IMR-90 (cell line): ENCODE measurements at regions not wholly inside any gene's neighbourhood (a gene's known extent, or its start where the extent isn't known, plus 50 kb on each side); places are given as distances from the start of the nearest gene placed in this dataset.

Source experiments
- ATAC-seq: fragments of 200-7000 bp; cut with Tn5 transposase; 2 replicates; pipeline ENCODE4 v1.9.1; 2020; ENCODE audit warnings: low read depth, mild to moderate bottlenecking, moderate library complexity
- BruUV-seq: library from RNA; stranded (reverse); fragments of 400-500 nt; replicated peaks from 2 replicates; lab custom pipeline; 2021; lab: Mats Ljungman, UMichigan
- CTCF ChIA-PET: fragments of 300-600 bp; formaldehyde crosslinking; extraction: SDS; loops from one replicate; lab custom pipeline; 2021; ENCODE audit warnings: antibody characterized with exemption; lab: Yijun Ruan, JAX
- POLR2A ChIA-PET: fragments of 300-600 bp; sonication (Branson Sonifier 250); formaldehyde crosslinking; loops from one replicate; lab custom pipeline; 2022; ENCODE audit warnings: antibody characterized with exemption; ENCODE audit not compliant: unreplicated experiment; lab: Charles Lee
- DNase-seq: peaks from one replicate; pipeline ENCODE4 v3.0.0; 2013
- H2AFZ ChIP-seq: replicated peaks from 2 replicates; pipeline ENCODE3; 2013; ENCODE audit warnings: low read length, mild to moderate bottlenecking; ENCODE audit not compliant: poor library complexity
- H2AK5ac ChIP-seq: 2 replicates; pipeline ENCODE4 v1.6.1; 2013; ENCODE audit warnings: low read depth, low read length, inconsistent platforms
- H2AK9ac ChIP-seq: replicated peaks from 2 replicates; pipeline ENCODE3; 2013; ENCODE audit warnings: mild to moderate bottlenecking, low read depth, low read length, moderate library complexity; ENCODE audit not compliant: poor library complexity
- H2BK120ac ChIP-seq: 2 replicates; pipeline ENCODE4 v1.6.1; 2013; ENCODE audit warnings: low read depth, low read length, inconsistent platforms
- H2BK15ac ChIP-seq: 3 replicates; pipeline ENCODE4 v1.6.1; 2013; ENCODE audit warnings: low read depth, low read length, inconsistent platforms
- H2BK20ac ChIP-seq: 2 replicates; pipeline ENCODE4 v1.6.1; 2013; ENCODE audit warnings: low read depth, mild to moderate bottlenecking, inconsistent platforms, low read length, moderate library complexity
- H2BK5ac ChIP-seq: 2 replicates; pipeline ENCODE4 v1.6.1; 2013; ENCODE audit warnings: mild to moderate bottlenecking, low read depth, low read length, inconsistent platforms; ENCODE audit not compliant: poor library complexity, severe bottlenecking
- H3K14ac ChIP-seq: replicated peaks from 2 replicates; pipeline ENCODE4 v1.6.1; 2013; ENCODE audit warnings: low read depth, low read length, inconsistent platforms
- H3K18ac ChIP-seq: 2 replicates; pipeline ENCODE4 v1.6.1; 2013; ENCODE audit warnings: low read depth, low read length, control low read depth
- H3K23ac ChIP-seq: 2 replicates; pipeline ENCODE4 v1.6.1; 2013; ENCODE audit warnings: low read depth, low read length, inconsistent platforms
- H3K27ac ChIP-seq: 2 replicates; pipeline ENCODE4 v1.5.1; 2013; ENCODE audit warnings: mild to moderate bottlenecking, control low read depth, low read length; ENCODE audit not compliant: insufficient read depth
- H3K27me3 ChIP-seq: 2 replicates; pipeline ENCODE4 v1.6.1; 2013; ENCODE audit warnings: low read length; ENCODE audit not compliant: control insufficient read depth, insufficient read depth
- H3K36me3 ChIP-seq: 2 replicates; pipeline ENCODE4 v1.6.1; 2013; ENCODE audit warnings: low read length, mixed read lengths; ENCODE audit not compliant: control insufficient read depth, insufficient read depth
- H3K4ac ChIP-seq: 2 replicates; pipeline ENCODE4 v1.6.1; 2013; ENCODE audit warnings: low read depth, low read length, inconsistent platforms
- H3K4me1 ChIP-seq: 2 replicates; pipeline ENCODE4 v1.6.1; 2013; ENCODE audit warnings: low read length, mixed read lengths; ENCODE audit not compliant: control insufficient read depth, insufficient read depth
- H3K4me2 ChIP-seq: 2 replicates; pipeline ENCODE4 v1.6.1; 2013; ENCODE audit warnings: low read depth, mild to moderate bottlenecking, control low read depth, low read length, moderate library complexity
- H3K4me3 ChIP-seq: 2 replicates; pipeline ENCODE4 v1.5.1; 2013; ENCODE audit warnings: low read depth, mild to moderate bottlenecking, control low read depth, low read length, moderate library complexity; ENCODE audit not compliant: insufficient read depth
- H3K56ac ChIP-seq: 2 replicates; pipeline ENCODE4 v1.6.1; 2013; ENCODE audit warnings: low read length, inconsistent platforms; ENCODE audit not compliant: insufficient read depth; ENCODE audit errors: extremely low read depth
- H3K79me1 ChIP-seq, 2 experiments: 2 replicates each; pipeline ENCODE4 v1.6.1; 2013; ENCODE audit warnings: low read length in 2 of 2, inconsistent platforms in 1 of 2, low read depth in 1 of 2
- H3K9ac ChIP-seq: 2 replicates; pipeline ENCODE4 v1.6.1; 2013; ENCODE audit warnings: low read depth, low read length, control low read depth
- H3K9me1 ChIP-seq: 2 replicates; pipeline ENCODE4 v1.6.1; 2013; ENCODE audit warnings: low read length, inconsistent platforms; ENCODE audit not compliant: insufficient read depth
- H3K9me3 ChIP-seq: 2 replicates; pipeline ENCODE4 v1.6.1; 2013; ENCODE audit warnings: low read length; ENCODE audit not compliant: control insufficient read depth, insufficient read depth
- H4K20me1 ChIP-seq: 2 replicates; pipeline ENCODE4 v1.6.1; 2013; ENCODE audit warnings: low read length, inconsistent platforms; ENCODE audit not compliant: insufficient read depth
- H4K5ac ChIP-seq: 2 replicates; pipeline ENCODE4 v1.6.1; 2013; ENCODE audit warnings: mild to moderate bottlenecking, low read depth, low read length, control low read depth
- H4K8ac ChIP-seq, 2 experiments: 2 replicates each; pipeline ENCODE4 v1.6.1; 2013; ENCODE audit warnings: low read depth in 2 of 2, low read length in 2 of 2, control low read depth in 1 of 2, inconsistent platforms in 1 of 2
- H4K91ac ChIP-seq: 2 replicates; pipeline ENCODE4 v1.6.1; 2013; ENCODE audit warnings: low read depth, low read length, inconsistent platforms; ENCODE audit not compliant: insufficient read depth
- BHLHE40 ChIP-seq: fragments of 150-350 bp; IDR thresholded peaks from 2 replicates; pipeline ENCODE4 v1.6.1; 2016; ENCODE audit warnings: mild to moderate bottlenecking, low read depth, low read length
- MAZ ChIP-seq: IDR thresholded peaks from 2 replicates; pipeline ENCODE4 v1.6.1; 2012; ENCODE audit warnings: low read depth, mild to moderate bottlenecking, low read length, improper control_type of control experiment, moderate library complexity, borderline replicate concordance
- POLR2A ChIP-seq: IDR thresholded peaks from 2 replicates; pipeline ENCODE4 v1.6.1; 2012; ENCODE audit warnings: mild to moderate bottlenecking, low read depth, low read length
- RAD21 ChIP-seq: IDR thresholded peaks from 2 replicates; pipeline ENCODE4 v1.6.1; 2012; ENCODE audit warnings: low read length, improper control_type of control experiment
- RCOR1 ChIP-seq: IDR thresholded peaks from 2 replicates; pipeline ENCODE4 v1.6.1; 2012; ENCODE audit warnings: mild to moderate bottlenecking, low read length, improper control_type of control experiment; ENCODE audit not compliant: insufficient replicate concordance
- RFX5 ChIP-seq: IDR thresholded peaks from 2 replicates; pipeline ENCODE4 v1.8.0; 2012; ENCODE audit warnings: low read depth, mild to moderate bottlenecking, low read length, moderate library complexity
- SMC3 ChIP-seq: fragments of 150-350 bp; IDR thresholded peaks from 2 replicates; pipeline ENCODE4 v1.6.1; 2016; ENCODE audit warnings: low read depth, mild to moderate bottlenecking, antibody characterized with exemption, low read length, moderate library complexity
- WGBS, 2 experiments: methylation state at CpG; one replicate each; pipeline versions ENCODE4 v1.1.5 to v1.1.7; 2013; ENCODE audit warnings: missing lambda C conversion rate in 2 of 2; ENCODE audit not compliant: insufficient read length in 1 of 2; ENCODE audit errors: extremely low coverage in 2 of 2; 5-methylcytosine and 5-hydroxymethylcytosine counted together
- dilution Hi-C: fragments of 300-500 bp; cut with HindIII; formaldehyde crosslinking; loops from one replicate; pipeline ENCODE4 v1.14.3; 2018; ENCODE audit warnings: low sequenced_read_pairs; ENCODE audit not compliant: unreplicated experiment
- in situ Hi-C: fragments of 300-500 bp; cut with MboI; formaldehyde crosslinking; loops from 3 replicates; pipeline ENCODE4 v1.14.3; 2019; ENCODE audit warnings: low sequenced_read_pairs, inconsistent platforms, mixed read lengths
- intact Hi-C: fragments of 100-400 bp; cut with micrococcal nuclease; formaldehyde crosslinking; loops from 2 replicates; pipeline ENCODE4 v1.10.0; 2022

DNA sequence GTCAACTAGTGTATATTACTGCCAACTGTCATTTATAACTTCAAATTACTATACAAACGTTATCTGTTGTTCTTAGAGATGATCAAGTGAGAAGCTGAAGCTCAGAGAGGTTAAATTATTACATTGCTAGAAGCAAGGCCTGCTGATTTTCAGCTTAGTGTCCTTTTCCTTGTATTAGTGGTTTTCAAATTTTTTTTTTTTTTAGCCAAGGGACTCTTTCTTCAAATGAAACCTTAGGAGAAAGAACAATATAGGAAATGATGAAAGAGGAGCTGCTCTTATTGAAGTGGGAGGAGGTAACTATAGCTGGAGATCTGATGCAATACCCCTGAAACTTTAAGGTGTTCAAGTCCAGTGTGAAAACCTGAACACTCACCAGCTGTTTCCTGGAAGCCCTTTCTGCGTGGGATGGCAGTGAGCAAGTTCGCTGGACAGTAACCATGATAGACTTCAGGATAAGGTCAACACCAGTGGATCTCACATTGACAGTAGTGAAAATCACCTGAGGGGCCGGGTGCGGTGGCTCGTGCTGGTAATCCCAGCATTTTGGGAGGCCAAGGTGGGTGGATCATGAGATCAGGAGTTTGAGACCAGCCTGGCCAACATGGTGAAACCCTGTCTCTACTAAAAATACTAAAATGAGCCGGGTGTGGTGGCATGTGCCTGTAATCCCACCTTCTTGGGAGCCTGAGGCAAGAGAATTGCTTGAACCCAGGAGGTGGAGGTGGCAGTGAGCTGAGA lies 376.2 kb downstream of the EDEM1 start:
- no peak overlapping the region for H2AK5ac ChIP-seq
- H4K20me1 ChIP-seq, result no peaks in the 10 kb centered on the region
- no peak overlapping the region for H4K8ac ChIP-seq
- WGBS, 2 experiments, result no CpG with 5 or more reads among the region's 7 CpGs
- H4K91ac ChIP-seq, result no peak overlapping the region
- H3K9me3 ChIP-seq, result peaks cover 12% of the 10 kb centered on the region
- H3K14ac ChIP-seq, result no peak overlapping the region
- no peaks in the 10 kb centered on the region for H3K27me3 ChIP-seq
- intact Hi-C loops (no loop called here), dilution Hi-C loops (no loop called here), in situ Hi-C loops (no loop called here)
- H2BK15ac ChIP-seq, result no peak overlapping the region
- no peaks in the 10 kb centered on the region for H3K36me3 ChIP-seq
- H3K23ac ChIP-seq, result no peak overlapping the region
- no peak overlapping the region for H3K9ac ChIP-seq
- POLR2A ChIA-PET, result no interaction called here
- no peak overlapping the region for H3K4me3 ChIP-seq
- H2BK20ac ChIP-seq, result no peak overlapping the region
- no peak overlapping the region for H3K4me2 ChIP-seq
- no peak overlapping the region for H3K27ac ChIP-seq
- H3K9me1 ChIP-seq, result no peaks in the 10 kb centered on the region
- ATAC-seq, result no peak
- no peak overlapping the region for H3K4ac ChIP-seq
- no peak for DNase-seq
- no peak overlapping the region for H2AFZ ChIP-seq
- H2AK9ac ChIP-seq, result no peak overlapping the region
- H3K4me1 ChIP-seq, result no peaks in the 10 kb centered on the region
- no peak overlapping the region for H4K5ac ChIP-seq
- CTCF ChIA-PET, result no interaction called here
- no peak overlapping the region for H2BK5ac ChIP-seq
- BruUV-seq, result no TSS peak
- no peak overlapping the region for H3K56ac ChIP-seq
- TF ChIP-seq MAZ, result no peak
- no peak for TF ChIP-seq BHLHE40
- TF ChIP-seq RCOR1, result no peak
- TF ChIP-seq RFX5, result no peak
- TF ChIP-seq RAD21, result no peak
- no peak for TF ChIP-seq POLR2A
- no peak for TF ChIP-seq SMC3
- no peak overlapping the region for H2BK120ac ChIP-seq
- H3K79me1 ChIP-seq, result no peaks in the 10 kb centered on the region
- H3K18ac ChIP-seq, result no peak overlapping the region
